ENCODE measurements at regions not wholly inside any gene's neighbourhood (a gene's known extent, or its start where the extent isn't known, plus 50 kb on each side); places are given as distances from the start of the nearest gene placed in this dataset.
"Not testable (repeated sequence)": the region's sequence is repeated elsewhere in the genome, so short reads cannot be mapped to it uniquely, and the experiment has no call there.

DNA sequence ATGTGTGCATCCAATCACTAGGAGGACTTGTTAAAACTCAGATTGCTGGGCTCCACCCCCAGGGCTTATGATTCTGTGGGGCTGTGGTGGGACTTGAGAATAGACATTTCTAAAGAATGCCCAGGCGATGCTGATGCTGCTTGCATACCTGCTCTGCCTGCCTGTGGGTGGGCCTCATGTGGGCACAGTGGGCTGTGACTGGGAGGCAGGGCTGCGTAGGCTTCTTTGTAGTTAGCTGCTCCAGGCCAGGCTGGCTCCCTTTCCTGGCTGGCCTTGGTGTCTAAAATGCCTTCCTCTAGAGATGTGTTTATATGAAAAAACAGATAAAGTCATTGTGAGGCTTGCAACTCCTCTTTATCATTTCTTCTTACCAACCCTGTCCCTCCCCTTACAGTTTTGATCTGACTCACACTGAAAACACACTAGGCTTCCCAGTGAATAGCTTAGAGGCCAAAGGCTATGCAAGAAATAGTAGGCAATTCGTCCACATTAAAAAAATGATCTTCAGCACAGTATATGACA is 495.5 kb upstream of the MAP3K7 start:
- DNase-seq (ENCODE audit: extremely low read depth, low read depth), result no peak

- peak; percentile 33 for DNase-seq (ENCODE audit: extremely low read depth, low read depth)
These were observed 494.7 kb upstream of the MAP3K7 start for GRCh38 chr6:91081452-91082067.

DNA sequence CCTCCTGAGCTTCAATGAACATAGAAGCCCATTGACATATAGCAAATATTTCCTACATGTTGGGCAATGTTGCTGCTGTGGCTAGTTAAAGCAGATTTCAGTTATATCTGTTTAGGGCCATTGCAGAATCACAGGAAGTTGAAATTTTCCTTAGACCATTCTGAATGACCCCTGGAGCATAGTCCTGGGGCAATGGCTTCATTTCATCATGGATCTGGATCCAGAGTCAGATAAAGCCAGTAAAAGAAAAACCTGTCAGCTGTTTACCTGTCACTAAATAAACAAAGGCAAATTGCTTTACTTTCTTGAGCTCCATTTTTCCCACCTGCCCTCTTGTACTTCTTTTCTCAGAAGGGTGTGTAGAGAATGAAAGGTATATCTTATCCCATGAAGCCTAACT is 494.0 kb upstream of the MAP3K7 start:
- no peak for DNase-seq (ENCODE audit: extremely low read depth, low read depth)

GRCh38 chr6:91079969-91080368 is 493.1 kb upstream of the MAP3K7 start:
- DNase-seq (ENCODE audit: extremely low read depth, low read depth), result no peak

GRCh38 chr6:91075244-91075976 is 488.5 kb upstream of the MAP3K7 start:
- DNase-seq (ENCODE audit: extremely low read depth, low read depth), result no peak

- DNase-seq (ENCODE audit: extremely low read depth, low read depth), result no peak
These were observed 476.5 kb upstream of the MAP3K7 start for GRCh38 chr6:91063362-91063761.

DNA sequence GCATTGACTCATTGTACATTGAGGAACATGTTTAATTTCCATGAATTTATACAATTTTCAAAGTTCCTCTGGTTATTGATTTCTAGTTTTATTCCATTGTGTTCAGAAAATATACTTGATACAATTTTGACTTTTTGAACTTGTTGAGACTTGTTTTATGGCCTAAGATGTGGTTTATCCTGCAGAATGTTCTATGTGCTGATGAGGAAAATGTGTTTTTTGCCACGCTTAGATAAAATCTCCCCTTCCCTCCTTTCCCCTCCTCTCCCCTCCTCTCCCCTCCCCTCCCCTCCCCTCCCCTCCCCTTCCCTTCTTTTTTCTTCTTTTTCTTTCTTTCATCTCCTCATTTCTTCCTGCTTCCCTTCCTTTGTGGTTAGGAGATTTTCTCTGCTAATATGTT is 470.8 kb upstream of the MAP3K7 start:
- no peak for DNase-seq (ENCODE audit: extremely low read depth, low read depth)

- no peak for DNase-seq (ENCODE audit: extremely low read depth, low read depth)
These were observed 469.1 kb upstream of the MAP3K7 start for GRCh38 chr6:91055959-91056358.

GRCh38 chr6:91052473-91053450 is 465.9 kb upstream of the MAP3K7 start:
- not testable (repeated sequence) for DNase-seq (ENCODE audit: extremely low read depth, low read depth)

GRCh38 chr6:91045161-91045560 is 458.3 kb upstream of the MAP3K7 start:
- no peak for DNase-seq (ENCODE audit: extremely low read depth, low read depth)

DNA sequence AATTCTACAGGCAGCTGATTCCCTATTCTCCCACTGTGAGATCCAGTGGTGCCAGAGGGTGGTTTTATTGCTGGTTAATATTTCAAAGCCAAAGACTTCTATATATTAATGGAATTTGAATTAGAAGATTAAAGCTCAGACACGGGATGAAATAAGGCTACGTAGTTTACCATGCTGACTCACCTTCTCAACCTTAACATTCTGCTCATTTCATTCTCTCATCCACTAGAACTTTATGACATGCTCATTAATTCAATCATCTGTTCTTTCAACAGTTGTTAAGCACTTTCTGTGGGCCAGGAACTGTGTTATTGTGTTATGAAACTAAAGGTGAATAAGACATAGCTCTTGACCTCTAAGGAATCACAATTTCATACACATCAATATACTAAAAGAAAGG is 456.9 kb upstream of the MAP3K7 start:
- DNase-seq (ENCODE audit: extremely low read depth, low read depth), result no peak

- DNase-seq (ENCODE audit: extremely low read depth, low read depth), result no peak
These were observed 455.8 kb upstream of the MAP3K7 start for GRCh38 chr6:91042656-91043055.

DNA sequence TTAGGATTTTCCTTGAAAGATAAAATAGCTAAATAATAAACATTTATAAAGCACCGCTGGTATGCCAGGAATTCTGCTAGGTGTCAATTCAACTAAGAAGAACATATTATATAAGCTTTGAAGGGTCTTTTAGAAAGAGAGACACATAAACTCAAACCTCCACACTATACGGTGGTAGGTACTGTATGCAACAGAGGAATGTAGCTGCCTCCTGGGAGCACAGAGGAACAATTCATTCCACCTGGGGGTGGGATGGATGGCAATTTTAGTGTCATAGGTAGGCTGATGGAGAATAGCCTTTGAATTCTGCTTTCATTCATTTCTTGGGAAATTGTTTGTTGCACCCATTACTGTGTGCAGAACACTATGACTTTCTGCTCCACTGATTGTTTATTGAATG is 447.1 kb upstream of the MAP3K7 start:
- no peak for DNase-seq (ENCODE audit: extremely low read depth, low read depth)

DNA sequence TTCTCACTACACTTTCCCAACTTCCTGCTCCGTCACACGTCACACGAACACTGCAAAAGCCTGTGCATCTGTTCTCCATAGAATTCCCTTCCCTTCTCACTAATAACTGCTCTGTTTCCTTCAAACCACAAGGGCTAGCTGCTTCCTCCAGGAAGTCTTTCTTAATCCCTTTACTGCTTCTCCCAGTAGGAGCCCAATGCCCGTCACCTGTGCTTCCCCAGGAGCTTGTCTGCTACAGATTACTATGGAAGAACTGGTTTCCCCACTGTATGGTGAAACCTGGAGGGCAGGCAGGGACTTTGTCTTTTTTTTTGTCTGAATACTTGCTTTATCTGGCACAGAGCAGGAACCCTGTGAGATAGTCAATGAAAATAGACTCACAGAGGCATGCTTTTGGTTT is 444.7 kb upstream of the MAP3K7 start:
- no peak for DNase-seq (ENCODE audit: extremely low read depth, low read depth)

DNA sequence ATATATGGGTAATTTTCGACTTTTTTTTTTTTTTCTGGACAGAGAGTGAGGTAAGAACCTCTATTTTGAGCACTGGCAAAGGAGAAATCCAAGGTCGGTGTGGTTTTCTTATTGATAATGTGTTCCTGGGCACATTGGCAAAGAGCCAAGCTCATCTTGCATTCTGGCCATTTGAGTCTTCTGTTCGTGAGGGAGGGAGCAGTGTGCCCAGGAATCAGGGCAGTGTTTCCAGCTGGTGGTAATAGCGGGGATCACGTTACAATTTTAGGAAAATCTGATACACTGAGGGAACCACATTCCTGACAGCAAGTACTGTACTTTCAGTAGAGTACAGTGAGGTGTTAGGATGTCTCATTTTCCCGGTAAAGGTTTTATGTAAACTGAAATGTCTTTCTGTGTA is 442.3 kb upstream of the MAP3K7 start:
- DNase-seq (ENCODE audit: extremely low read depth, low read depth), result no peak

- DNase-seq (ENCODE audit: extremely low read depth, low read depth), result no peak
These were observed 436.7 kb upstream of the MAP3K7 start for GRCh38 chr6:91023529-91023928.

- DNase-seq (ENCODE audit: extremely low read depth, low read depth), result no peak
These were observed 433.9 kb upstream of the MAP3K7 start for GRCh38 chr6:91020744-91021143.

GRCh38 chr6:91018586-91018985 is 431.7 kb upstream of the MAP3K7 start:
- no peak for DNase-seq (ENCODE audit: extremely low read depth, low read depth)

- DNase-seq (ENCODE audit: extremely low read depth, low read depth), result no peak
These were observed 426.6 kb upstream of the MAP3K7 start for GRCh38 chr6:91013511-91013910.

DNA sequence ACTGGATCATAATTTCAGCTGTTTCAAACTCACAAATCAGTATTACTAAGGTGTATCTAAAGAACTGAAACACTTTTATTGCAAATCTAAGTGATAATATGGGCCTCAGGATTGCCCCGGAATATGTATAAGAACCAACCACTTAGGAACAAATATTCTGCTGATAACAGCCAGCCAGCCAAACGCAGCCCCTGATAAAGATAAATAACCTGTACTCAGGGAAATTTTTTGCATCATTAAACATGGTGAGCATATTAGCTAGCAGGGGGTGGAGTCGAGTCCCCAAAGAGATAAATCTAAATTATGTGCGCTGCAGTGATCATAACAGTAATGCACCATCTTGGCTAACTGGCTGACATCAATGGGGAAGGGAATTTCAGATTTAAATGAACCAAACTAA is 410.2 kb upstream of the MAP3K7 start:
- DNase-seq (ENCODE audit: extremely low read depth, low read depth), result no peak

DNA sequence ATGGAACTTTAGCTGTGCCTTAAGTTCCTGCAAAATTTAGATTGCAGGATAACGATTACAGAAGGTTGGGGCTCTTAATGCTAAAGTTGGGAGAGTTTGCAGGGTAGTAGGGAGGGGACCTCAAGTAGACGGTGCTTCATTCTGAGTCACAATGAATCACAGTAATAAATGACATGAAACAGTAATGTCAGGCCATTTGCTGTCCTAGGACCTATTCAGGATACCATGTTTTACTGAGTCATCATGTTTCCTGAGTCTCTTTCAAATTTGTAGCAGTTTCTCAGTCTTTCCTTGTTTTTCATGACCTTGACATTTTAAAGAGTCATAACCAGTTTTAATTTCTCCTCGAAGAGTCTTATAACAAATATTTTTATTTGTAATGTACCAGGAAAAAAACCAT is 406.9 kb upstream of the MAP3K7 start:
- DNase-seq (ENCODE audit: extremely low read depth, low read depth), result no peak
